ENCODE measurements at regions not wholly inside any gene's neighbourhood (a gene's known extent, or its start where the extent isn't known, plus 50 kb on each side); places are given as distances from the start of the nearest gene placed in this dataset.

- TF ChIP-seq, protein P1, sequence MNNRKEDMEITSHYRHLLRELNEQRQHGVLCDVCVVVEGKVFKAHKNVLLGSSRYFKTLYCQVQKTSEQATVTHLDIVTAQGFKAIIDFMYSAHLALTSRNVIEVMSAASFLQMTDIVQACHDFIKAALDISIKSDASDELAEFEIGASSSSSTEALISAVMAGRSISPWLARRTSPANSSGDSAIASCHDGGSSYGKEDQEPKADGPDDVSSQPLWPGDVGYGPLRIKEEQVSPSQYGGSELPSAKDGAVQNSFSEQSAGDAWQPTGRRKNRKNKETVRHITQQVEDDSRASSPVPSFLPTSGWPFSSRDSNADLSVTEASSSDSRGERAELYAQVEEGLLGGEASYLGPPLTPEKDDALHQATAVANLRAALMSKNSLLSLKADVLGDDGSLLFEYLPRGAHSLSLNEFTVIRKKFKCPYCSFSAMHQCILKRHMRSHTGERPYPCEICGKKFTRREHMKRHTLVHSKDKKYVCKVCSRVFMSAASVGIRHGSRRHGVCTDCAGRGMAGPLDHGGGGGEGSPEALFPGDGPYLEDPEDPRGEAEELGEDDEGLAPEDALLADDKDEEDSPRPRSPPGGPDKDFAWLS (CRISPR knock-in tag; IDR thresholded peaks at IDR 0.05; ENCODE audit: borderline replicate concordance), result no peak
- TF ChIP-seq ZSCAN25 (CRISPR knock-in tag; IDR thresholded peaks at IDR 0.05), result no peak
- TF ChIP-seq ZBTB34 (CRISPR knock-in tag; IDR thresholded peaks at IDR 0.05), result no peak
These were observed 154.2 kb downstream of the KCNJ12 start (continued) for GRCh38 chr17:21530311-21530710.

GRCh38 chr17:21530841-21531240 lies 154.7 kb downstream of the KCNJ12 start:
- DNase-seq (ENCODE audit: low spot score) (no peak), FAIRE-seq (no peak), ATAC-seq (no peak)
- Histone ChIP-seq H3K4me2 (ENCODE audit: low read depth, low read length) (no peak overlapping the region), H3K27ac (ENCODE audit: extremely low read length, insufficient read depth, low read length) (no peak overlapping the region), H2AFZ (ENCODE audit: low read length) (no peak overlapping the region), H3K36me3 (replicated peaks in 1 of 2; ENCODE audit: control insufficient read depth in 1 of 2, insufficient read depth in 2 of 2, low read length in 2 of 2) (peaks cover 1 to 23% of the 10 kb centered on the region in 2 experiments), H3K4me3 (replicated peaks in 1 of 3; ENCODE audit: insufficient read depth in 1 of 3, low read depth in 2 of 3, low read length in 3 of 3) (no peak overlapping the region), H3K4me1 (ENCODE audit: insufficient read depth, low read length) (no peaks in the 10 kb centered on the region), H4K20me1 (ENCODE audit: insufficient read depth, low read length) (no peaks in the 10 kb centered on the region), H3K27me3 (ENCODE audit: control insufficient read depth in 1 of 2, insufficient read depth in 2 of 2, low read length in 2 of 2) (no peaks in the 10 kb centered on the region), H3K9me3 (ENCODE audit: low read length) (no peaks in the 10 kb centered on the region), H3K79me2 (ENCODE audit: insufficient read depth, low read length) (no peaks in the 10 kb centered on the region), H3K9ac (ENCODE audit: insufficient read depth, low read depth, low read length) (no peak overlapping the region)
- ChIA-PET POLR2A (no interaction called here), CTCF (ENCODE audit: low intra/inter-chr PET ratio, low total read pairs) (no interaction called here)
- no TSS peak for BruUV-seq (replicated peaks)
- in situ Hi-C loops (cut with HindIII; ENCODE audit: extremely low pct_ligation_motif_present, low pct_unique_long_range_greater_than_20kb), result no loop called here
- no peak for TF ChIP-seq MYC (CRISPR knock-in tag; IDR thresholded peaks at IDR 0.05; ENCODE audit: borderline replicate concordance)
- TF ChIP-seq AGO2 (optimal IDR thresholded peaks at IDR 0.05; ENCODE audit: low read depth, low read length), result peak; percentile 23
- TF ChIP-seq ZNF510 (CRISPR knock-in tag; IDR thresholded peaks at IDR 0.05; ENCODE audit: low read depth), result no peak
- TF ChIP-seq NFRKB (IDR thresholded peaks at IDR 0.05), result no peak
- WGBS (ENCODE audit: low lambda C conversion rate), result 92% methylated on average over 7 of the region's 9 CpGs
- intact Hi-C loops (cut with micrococcal nuclease; ENCODE audit: unreplicated experiment), result no loop called here

Data from HepG2 (cell line).